MCF 10A (cell line): ENCODE measurements at regions not wholly inside any gene's neighbourhood (a gene's known extent, or its start where the extent isn't known, plus 50 kb on each side); places are given as distances from the start of the nearest gene placed in this dataset.

Experiments
- BruUV-seq: library from RNA; stranded (reverse); fragments of 400-500 nt; replicated peaks from 2 replicates; lab custom pipeline; 2021; lab: Mats Ljungman, UMichigan
- CTCF ChIA-PET: fragments of 300-600 bp; sonication (Branson Sonifier 250); formaldehyde crosslinking; extraction: SDS; loops from one replicate; lab custom pipeline; 2021; ENCODE audit warnings: antibody characterized with exemption, inconsistent platforms; lab: Yijun Ruan, JAX
- POLR2A ChIA-PET: fragments of 300-600, 350-650 bp; sonication (Branson Sonifier 250); formaldehyde crosslinking; extraction: SDS; loops from one replicate; lab custom pipeline; 2020; ENCODE audit warnings: antibody characterized with exemption, inconsistent platforms; lab: Yijun Ruan, JAX
- DNase-seq: peaks from one replicate; pipeline ENCODE4 v3.0.0-alpha.2; 2018; ENCODE audit not compliant: unreplicated experiment
- H3K27ac Mint-ChIP-seq: one replicate; pipeline ENCODE4 v1.8.0; 2022; ENCODE audit warnings: mild to moderate bottlenecking, low read depth, mixed read lengths; ENCODE audit not compliant: unreplicated experiment
- H3K27me3 Mint-ChIP-seq: one replicate; pipeline ENCODE4 v1.8.0; 2022; ENCODE audit warnings: mixed read lengths; ENCODE audit not compliant: insufficient read depth, unreplicated experiment
- H3K36me3 Mint-ChIP-seq: one replicate; pipeline ENCODE4 v1.8.0; 2022; ENCODE audit warnings: mild to moderate bottlenecking, moderate library complexity, mixed read lengths; ENCODE audit not compliant: insufficient read depth, unreplicated experiment
- H3K4me1 Mint-ChIP-seq: one replicate; pipeline ENCODE4 v1.8.0; 2022; ENCODE audit warnings: mixed read lengths; ENCODE audit not compliant: insufficient read depth, unreplicated experiment
- H3K4me3 Mint-ChIP-seq: one replicate; pipeline ENCODE4 v1.8.0; 2022; ENCODE audit warnings: mild to moderate bottlenecking, moderate library complexity, mixed read lengths; ENCODE audit not compliant: unreplicated experiment
- H3K9me3 Mint-ChIP-seq: one replicate; pipeline ENCODE4 v1.8.0; 2022; ENCODE audit warnings: mixed read lengths; ENCODE audit not compliant: unreplicated experiment
- CTCF ChIP-seq: fragments of 200-600 bp; IDR thresholded peaks from one replicate; pipeline ENCODE4 v1.8.0; 2022; ENCODE audit warnings: antibody characterized with exemption, mild to moderate bottlenecking; ENCODE audit not compliant: unreplicated experiment
- intact Hi-C: fragments of 100-400 bp; cut with micrococcal nuclease; formaldehyde crosslinking; loops from 2 replicates; pipeline ENCODE4 v1.14.1; 2022

- intact Hi-C loops: no loop called here
- POLR2A ChIA-PET: no interaction called here
- Mint-ChIP-seq H3K27ac (no peak overlapping the region), H3K9me3 (peaks cover 7% of the 10 kb centered on the region), H3K36me3 (no peaks in the 10 kb centered on the region), H3K27me3 (no peaks in the 10 kb centered on the region), H3K4me1 (peaks cover 11% of the 10 kb centered on the region), H3K4me3 (no peak overlapping the region)
- no peak for DNase-seq
- CTCF ChIA-PET: no interaction called here
- TF ChIP-seq CTCF: no peak
- no TSS peak for BruUV-seq
These were observed 137.7 kb upstream of the PKDCC start for GRCh38 chr2:41910126-41910525.

- POLR2A ChIA-PET: no interaction called here
- no TSS peak for BruUV-seq
These were observed 136.8 kb upstream of the PKDCC start for GRCh38 chr2:41911033-41911432.

GRCh38 chr2:41912337-41912736 lies 135.5 kb upstream of the PKDCC start:
- H3K4me3 Mint-ChIP-seq: no peak overlapping the region
- POLR2A ChIA-PET: no interaction called here
- DNase-seq: no peak
- no TSS peak for BruUV-seq
- peaks cover 7% of the 10 kb centered on the region for H3K9me3 Mint-ChIP-seq
- H3K36me3 Mint-ChIP-seq: no peaks in the 10 kb centered on the region
- no peaks in the 10 kb centered on the region for H3K4me1 Mint-ChIP-seq
- H3K27ac Mint-ChIP-seq: no peak overlapping the region
- intact Hi-C loops: no loop called here
- H3K27me3 Mint-ChIP-seq: no peaks in the 10 kb centered on the region
- no peak for TF ChIP-seq CTCF
- CTCF ChIA-PET: no interaction called here

More at GRCh38 chr2:41911033-41911432, 136.8 kb upstream of the PKDCC start:
- intact Hi-C loops: no loop called here
- no peak for DNase-seq
- peaks cover 7% of the 10 kb centered on the region for H3K9me3 Mint-ChIP-seq
- peaks cover 2% of the 10 kb centered on the region for H3K4me1 Mint-ChIP-seq
- CTCF ChIA-PET: no interaction called here
- no peak overlapping the region for H3K4me3 Mint-ChIP-seq
- H3K27me3 Mint-ChIP-seq: no peaks in the 10 kb centered on the region
- H3K36me3 Mint-ChIP-seq: no peaks in the 10 kb centered on the region
- no peak overlapping the region for H3K27ac Mint-ChIP-seq
- TF ChIP-seq CTCF: no peak

GRCh38 chr2:41912776-41913175 lies 135.0 kb upstream of the PKDCC start:
- no peak for DNase-seq
- Mint-ChIP-seq H3K36me3 (no peaks in the 10 kb centered on the region), H3K4me3 (no peak overlapping the region), H3K4me1 (no peaks in the 10 kb centered on the region), H3K27me3 (no peaks in the 10 kb centered on the region), H3K27ac (no peak overlapping the region), H3K9me3 (peaks cover 7% of the 10 kb centered on the region)
- CTCF ChIA-PET: no interaction called here
- POLR2A ChIA-PET: no interaction called here
- no TSS peak for BruUV-seq
- intact Hi-C loops: no loop called here
- TF ChIP-seq CTCF: no peak
